ENCODE measurements at regions not wholly inside any gene's neighbourhood (a gene's known extent, or its start where the extent isn't known, plus 50 kb on each side); places are given as distances from the start of the nearest gene placed in this dataset.

- ChIA-PET POLR2A (no interaction called here), CTCF (interaction anchor here (1.2 kb wide), 1 partner anchor 141 kb away, joined by 3 read pairs; no protein-coding TSS in a partner anchor)
- TF ChIP-seq PREB (CRISPR knock-in tag; IDR thresholded peaks at IDR 0.05; ENCODE audit: borderline replicate concordance), result no peak
- no peak for TF ChIP-seq CREM (CRISPR knock-in tag; IDR thresholded peaks at IDR 0.05)
- Mint-ChIP-seq H3K27ac (no peak overlapping the region), H3K27me3 (ENCODE audit: low read depth) (no peaks in the 10 kb centered on the region; the same call in 1 of the 2 replicates), H3K36me3 (no peaks in the 10 kb centered on the region), H3K4me1 (peaks cover 3% of the 10 kb centered on the region; the same call in 1 of the 2 replicates), H3K4me3 (no peak overlapping the region), H3K9me3 (peaks cover 10% of the 10 kb centered on the region)
- DNase-seq (ENCODE audit: low spot score) (no peak), ATAC-seq (no peak)
Observed at GRCh38 chr5:171593976-171594375, 174.5 kb downstream of the FGF18 start.

- Mint-ChIP-seq H3K9me3 (peaks cover 10% of the 10 kb centered on the region), H3K27ac (no peak overlapping the region), H3K4me3 (no peak overlapping the region), H3K27me3 (ENCODE audit: low read depth) (no peaks in the 10 kb centered on the region; the same call in 1 of the 2 replicates), H3K36me3 (no peaks in the 10 kb centered on the region), H3K4me1 (peaks cover 3% of the 10 kb centered on the region; the same call in 1 of the 2 replicates)
- CTCF ChIA-PET, result interaction anchor here (1.9 kb wide), 1 partner anchor 11 kb away, joined by 9 read pairs; no protein-coding TSS in a partner anchor
- DNase-seq (ENCODE audit: low spot score), result no peak
- ATAC-seq, result no peak
- no peak for TF ChIP-seq OVOL2 (CRISPR knock-in tag; IDR thresholded peaks at IDR 0.05; ENCODE audit: borderline replicate concordance)
- TF ChIP-seq ZNF423 (CRISPR knock-in tag; IDR thresholded peaks at IDR 0.05), result no peak
- no peak for TF ChIP-seq ZNF671 (CRISPR knock-in tag; IDR thresholded peaks at IDR 0.05)
- TF ChIP-seq SMAD4 (CRISPR knock-in tag; IDR thresholded peaks at IDR 0.05), result no peak
- TF ChIP-seq ARID4B (CRISPR knock-in tag; IDR thresholded peaks at IDR 0.05; ENCODE audit: borderline replicate concordance), result no peak
- POLR2A ChIA-PET, result interaction anchor here (0.7 kb wide), 1 partner anchor 73 kb away, joined by 5 read pairs; no protein-coding TSS in a partner anchor
Observed at GRCh38 chr5:171595401-171595800, 176.0 kb downstream of the FGF18 start.

GRCh38 chr5:171595801-171596231 lies 176.4 kb downstream of the FGF18 start:
- H3K36me3 Mint-ChIP-seq, result no peaks in the 10 kb centered on the region
- peaks cover 10% of the 10 kb centered on the region for H3K9me3 Mint-ChIP-seq
- H3K4me3 Mint-ChIP-seq, result no peak overlapping the region
- ChIA-PET CTCF (interaction anchor here (0.9 to 1.9 kb wide), 3 partner anchors 11 to 177 kb away, joined by 4 to 11 read pairs (median 9); partner anchors contain the start of gene FGF18), POLR2A (interaction anchor here (0.7 kb wide), 1 partner anchor 73 kb away, joined by 5 read pairs; no protein-coding TSS in a partner anchor)
- no peak overlapping the region for H3K27ac Mint-ChIP-seq
- H3K4me1 Mint-ChIP-seq, result peaks cover 3% of the 10 kb centered on the region; the same call in 1 of the 2 replicates
- no peaks in the 10 kb centered on the region; the same call in 1 of the 2 replicates for H3K27me3 Mint-ChIP-seq (ENCODE audit: low read depth)
- no peak for DNase-seq (ENCODE audit: low spot score)
- ATAC-seq, result no peak
- TF ChIP-seq ZNF425 (CRISPR knock-in tag; conservative IDR thresholded peaks at IDR 0.05) (no peak), ZNF263 (CRISPR knock-in tag; IDR thresholded peaks at IDR 0.05; ENCODE audit: low read depth) (no peak), ZNF232 (CRISPR knock-in tag; IDR thresholded peaks at IDR 0.05) (no peak), CREB1 (CRISPR knock-in tag; IDR thresholded peaks at IDR 0.05) (no peak), MXD4 (CRISPR knock-in tag; IDR thresholded peaks at IDR 0.05; ENCODE audit: borderline replicate concordance) (no peak), ARID4B (CRISPR knock-in tag; IDR thresholded peaks at IDR 0.05; ENCODE audit: borderline replicate concordance) (no peak), FOXP4 (CRISPR knock-in tag; IDR thresholded peaks at IDR 0.05) (no peak), ATF3 (CRISPR knock-in tag; conservative IDR thresholded peaks at IDR 0.05) (no peak), HMGA2 (CRISPR knock-in tag; IDR thresholded peaks at IDR 0.05) (no peak)

All from WTC11 (cell line).